Dermis microvascular lymphatic vessel endothelial cell (primary cell): ENCODE measurements at regions not wholly inside any gene's neighbourhood (a gene's known extent, or its start where the extent isn't known, plus 50 kb on each side); places are given as distances from the start of the nearest gene placed in this dataset.
A peak's percentile ranks its signal among the peaks of the same experiment; 100 is the strongest.

ENCODE experiments used
- DNase-seq, 2 donors: peaks; one replicate each; pipeline versions ENCODE4 v3.0.0 to v3.0.0-alpha.2; 2010; ENCODE audit warnings: low read depth in 2 of 2

DNA sequence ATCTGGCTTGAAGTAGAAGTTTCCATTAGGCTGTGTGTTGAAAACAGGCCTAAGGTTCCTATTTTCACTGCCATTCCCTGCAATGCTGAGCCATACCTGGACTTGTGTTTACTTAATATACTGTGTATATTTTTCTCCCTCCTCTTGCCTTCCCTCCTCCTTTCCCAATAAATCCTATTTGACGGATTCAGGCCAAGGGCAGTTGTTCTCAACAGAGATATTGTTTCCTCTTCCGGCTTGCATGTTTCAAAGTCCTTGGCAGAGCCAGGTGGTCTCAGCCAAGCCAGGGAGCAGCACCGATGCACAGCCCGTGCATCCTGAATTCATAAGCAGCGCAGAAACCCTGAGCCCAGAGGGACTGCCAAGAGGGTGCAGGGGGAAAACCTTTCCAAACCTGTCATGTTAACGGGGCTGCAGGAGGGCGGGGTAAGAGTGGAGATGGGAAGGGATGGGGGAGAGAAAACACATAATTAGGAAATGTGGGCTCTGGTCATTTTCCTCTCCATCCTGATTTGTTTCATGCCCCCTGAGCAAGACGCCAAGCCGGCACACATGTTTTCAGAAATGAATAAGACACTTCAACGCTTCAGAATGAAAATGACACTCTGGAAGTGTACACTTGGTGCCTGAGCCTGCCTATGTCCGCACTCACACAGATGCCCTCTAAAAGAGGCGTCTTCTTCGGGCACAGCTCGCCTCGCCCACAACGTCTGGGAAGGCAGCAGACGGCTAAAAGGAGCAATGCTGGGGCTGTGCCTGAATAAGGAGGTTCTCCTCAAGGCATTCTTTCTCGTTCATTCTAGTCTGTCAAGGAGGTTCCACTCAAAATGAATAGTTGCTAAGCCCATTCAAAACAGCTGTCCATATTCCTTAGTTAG lies 149.3 kb upstream of the UBL3 start:
- no peak for DNase-seq

GRCh38 chr13:29996316-29996715 lies 145.9 kb upstream of the UBL3 start:
- no peak for DNase-seq

- DNase-seq, result no peak
Measured at GRCh38 chr13:29994911-29995595, 144.6 kb upstream of the UBL3 start.

DNA sequence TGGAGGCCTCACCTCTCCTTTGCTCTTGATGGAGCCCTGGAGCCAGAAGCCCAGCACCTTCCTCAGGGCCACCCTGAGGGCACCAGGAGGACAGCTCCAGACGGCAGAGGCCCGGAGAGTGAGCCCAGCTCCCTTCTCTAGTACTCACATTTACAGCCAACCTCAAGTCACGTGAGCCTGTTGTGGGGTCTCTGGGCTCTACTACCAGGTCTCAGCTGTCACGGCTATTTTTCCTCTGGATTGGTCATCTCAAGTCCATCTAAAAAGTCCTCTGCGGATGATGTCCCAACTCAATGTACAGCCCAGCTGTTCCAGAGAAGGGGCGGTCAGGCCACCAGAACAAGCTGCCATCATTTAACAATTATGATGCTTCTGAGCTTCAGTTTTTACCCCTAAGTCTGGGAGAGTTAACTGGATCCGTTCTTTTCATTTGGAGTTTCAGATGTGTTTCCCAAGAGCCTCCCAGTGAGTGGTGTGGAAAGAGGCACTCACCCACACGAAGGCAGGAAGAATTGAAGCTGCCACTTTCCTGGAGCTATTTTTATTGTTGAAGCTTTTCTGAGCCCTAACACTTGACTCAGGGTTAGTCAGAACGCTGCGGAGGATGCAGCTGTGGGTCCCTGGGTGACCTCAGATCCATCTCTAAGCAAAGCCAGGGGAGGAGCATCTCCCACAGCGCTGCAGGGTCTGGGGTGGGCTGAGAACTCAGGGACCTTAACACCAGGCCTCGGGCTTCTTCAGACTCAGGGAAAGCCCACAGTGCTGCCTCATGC lies 143.5 kb upstream of the UBL3 start:
- DNase-seq, result peak in 1 of 2 donors; percentile 10

DNA sequence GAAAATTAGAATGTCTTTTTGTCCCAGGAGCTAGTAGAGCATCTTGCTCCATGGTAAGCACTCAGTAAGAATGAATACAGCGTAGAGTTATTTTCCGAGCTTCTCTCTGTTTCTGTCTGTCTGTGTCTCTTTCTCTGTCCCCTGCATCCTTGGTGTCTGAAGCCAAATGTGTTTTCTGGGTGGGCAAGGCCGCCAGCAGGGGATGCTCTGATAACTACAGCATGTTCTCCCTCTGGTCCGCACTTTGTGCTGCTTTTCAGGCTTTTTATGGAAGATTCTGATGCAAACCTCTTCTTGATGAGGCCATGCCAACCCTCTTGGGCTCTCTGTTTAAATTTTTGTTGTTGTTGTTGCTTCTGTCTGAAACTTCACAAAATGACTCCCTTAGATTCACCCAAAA lies 142.8 kb upstream of the UBL3 start:
- no peak for DNase-seq

DNA sequence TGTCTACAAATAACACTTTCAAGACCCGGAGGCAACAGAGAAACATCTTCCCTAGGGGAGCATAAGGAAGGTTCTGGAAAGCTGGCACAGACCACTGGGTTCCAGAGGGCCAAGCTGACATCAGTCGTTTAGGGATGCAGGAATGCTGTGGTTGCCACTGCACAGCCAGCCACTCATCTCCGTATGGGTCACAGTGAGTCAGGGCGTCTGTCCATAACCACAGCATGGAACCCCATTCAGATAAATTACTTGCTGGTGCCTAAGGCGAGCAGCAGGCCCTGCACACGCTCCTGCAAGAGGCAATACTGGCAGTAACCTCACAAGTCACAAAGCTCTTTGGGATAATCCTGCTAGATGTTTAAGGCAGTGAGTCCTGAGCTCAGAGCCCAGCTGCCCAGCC lies 140.9 kb upstream of the UBL3 start:
- no peak for DNase-seq

GRCh38 chr13:29987340-29987739 lies 136.9 kb upstream of the UBL3 start:
- no peak for DNase-seq

GRCh38 chr13:29980339-29980738 lies 129.9 kb upstream of the UBL3 start:
- no peak for DNase-seq

- no peak for DNase-seq
Measured at GRCh38 chr13:29978211-29978610, 127.8 kb upstream of the UBL3 start.

DNA sequence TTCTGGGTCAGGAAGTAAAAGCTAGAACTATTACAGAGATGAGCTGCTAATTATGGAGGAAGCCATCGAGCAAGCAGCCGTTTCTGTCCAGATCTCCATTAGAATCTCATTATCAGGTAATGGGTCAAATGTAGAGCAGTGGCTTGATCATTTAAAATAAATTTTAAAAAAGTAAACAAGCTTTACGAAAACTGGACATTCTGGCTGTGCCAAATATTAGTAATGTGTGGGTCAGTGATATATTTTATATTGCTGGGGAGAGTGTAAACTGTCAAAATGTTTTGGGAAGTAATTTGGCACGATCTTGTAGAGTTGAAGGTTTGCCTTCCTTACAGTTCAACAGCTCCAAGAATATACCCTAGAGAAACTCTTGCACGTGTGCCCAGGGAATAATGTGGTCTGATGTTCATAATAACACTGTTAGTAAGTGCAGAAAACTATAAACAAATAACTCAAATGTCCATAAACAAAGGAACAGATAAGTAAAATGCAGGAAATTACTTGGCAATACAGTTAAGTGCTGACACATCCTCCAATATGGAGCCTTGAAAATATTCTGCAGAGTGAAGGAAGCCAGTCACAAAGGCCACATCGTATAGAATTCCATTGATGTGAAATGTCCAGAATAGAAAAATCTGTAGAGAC lies 127.2 kb upstream of the UBL3 start:
- no peak for DNase-seq

GRCh38 chr13:29976535-29976934 lies 126.1 kb upstream of the UBL3 start:
- no peak for DNase-seq

GRCh38 chr13:29975283-29975682 lies 124.9 kb upstream of the UBL3 start:
- no peak for DNase-seq

DNA sequence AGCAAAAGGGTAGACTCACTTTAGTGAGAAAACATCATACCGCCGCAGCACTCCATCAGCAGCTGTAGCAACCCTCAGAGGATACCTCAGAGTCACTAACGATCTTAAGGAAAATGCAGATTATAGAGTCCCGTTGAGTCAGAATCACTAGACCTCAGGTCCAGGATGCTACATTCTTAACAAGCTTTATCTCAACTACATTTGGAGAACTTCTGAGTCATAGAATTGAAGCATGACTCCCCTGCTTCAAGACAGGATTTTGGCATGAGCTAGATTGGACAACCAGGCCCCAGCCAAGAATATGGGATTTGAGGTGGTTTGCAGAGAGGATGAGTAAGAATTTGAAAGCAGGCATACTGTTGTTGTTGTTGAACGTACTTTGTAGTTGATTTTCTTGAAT lies 118.9 kb upstream of the UBL3 start:
- DNase-seq, result no peak

- DNase-seq, result no peak
Measured at GRCh38 chr13:29964181-29964845, 113.9 kb upstream of the UBL3 start.

- no peak for DNase-seq
Measured at GRCh38 chr13:29963089-29963488, 112.7 kb upstream of the UBL3 start.

DNA sequence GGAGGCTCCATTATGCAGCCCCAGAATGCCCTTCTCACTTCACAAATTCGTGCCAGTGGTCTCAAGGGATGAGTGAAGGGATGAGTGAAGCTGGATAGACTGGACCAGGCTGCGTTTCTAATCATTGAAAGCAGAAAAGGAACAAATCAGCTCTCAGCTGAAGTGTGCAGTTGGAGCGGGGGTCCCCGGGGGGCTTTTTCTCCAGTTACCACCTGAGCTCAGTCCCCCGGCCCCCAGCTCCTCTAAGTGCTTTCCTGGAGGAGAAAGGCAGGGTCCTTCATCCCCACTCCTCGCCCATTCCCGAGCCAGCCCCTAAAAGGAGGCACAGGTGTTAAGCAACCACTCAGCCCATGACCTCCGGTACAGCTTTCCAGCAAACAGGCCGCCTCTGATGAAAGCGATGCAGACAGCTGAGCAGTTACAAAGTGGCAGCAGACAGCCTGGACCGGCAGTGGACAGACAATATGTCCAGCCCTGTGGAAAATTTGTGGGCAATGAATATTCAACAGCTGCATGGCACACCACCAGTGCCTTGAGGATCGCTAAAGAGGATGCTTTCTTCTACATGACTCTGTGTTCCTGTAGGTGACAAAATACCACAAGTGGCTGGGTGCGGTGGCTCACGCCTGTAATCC lies 110.7 kb upstream of the UBL3 start:
- no peak for DNase-seq

GRCh38 chr13:29959603-29960002 lies 109.2 kb upstream of the UBL3 start:
- DNase-seq, result no peak

- DNase-seq, result no peak
Measured at GRCh38 chr13:29959086-29959485, 108.7 kb upstream of the UBL3 start.

GRCh38 chr13:29958476-29958875 lies 108.1 kb upstream of the UBL3 start:
- no peak for DNase-seq

- no peak for DNase-seq
Measured at GRCh38 chr13:29957320-29957719, 106.9 kb upstream of the UBL3 start.

- DNase-seq, result no peak
Measured at GRCh38 chr13:29956853-29957252, 106.4 kb upstream of the UBL3 start.
